GM12878 (cell line): ENCODE measurements at regions not wholly inside any gene's neighbourhood (a gene's known extent, or its start where the extent isn't known, plus 50 kb on each side); places are given as distances from the start of the nearest gene placed in this dataset.

Source experiments
- ATAC-seq: fragments of 200-7000 bp; cut with Tn5 transposase; 3 replicates; pipeline ENCODE4 v1.9.1; 2020; ENCODE audit warnings: mild to moderate bottlenecking, moderate library complexity
- BruUV-seq: library from RNA; stranded (reverse); fragments of 400-500 nt; replicated peaks from 2 replicates; lab custom pipeline; 2021; lab: Mats Ljungman, UMichigan
- CTCF ChIA-PET: fragments of 300-600 bp; sonication (Branson Sonifier 250); formaldehyde crosslinking; extraction: SDS; loops from one replicate; lab custom pipeline; 2021; ENCODE audit warnings: inconsistent platforms; lab: Yijun Ruan, JAX
- POLR2A ChIA-PET: fragments of 350-600 bp; formaldehyde crosslinking; extraction: SDS; loops from one replicate; lab custom pipeline; 2021; ENCODE audit warnings: inconsistent platforms; lab: Charles Lee
- RAD21 ChIA-PET: fragments of 300-600 bp; sonication (Branson Sonifier 250); formaldehyde crosslinking; loops from one replicate; lab custom pipeline; 2023; ENCODE audit warnings: antibody characterized with exemption; ENCODE audit not compliant: unreplicated experiment; lab: Charles Lee
- SMC1A ChIA-PET: fragments of 300-600 bp; sonication (Branson Sonifier 250); formaldehyde crosslinking; loops from one replicate; lab custom pipeline; 2023; ENCODE audit not compliant: unreplicated experiment, uncharacterized antibody; lab: Charles Lee
- DNase-seq: peaks from one replicate; pipeline ENCODE4 v3.0.0-alpha.2; 2011; ENCODE audit warnings: low read depth, low spot score
- FAIRE-seq: peaks from 3 replicates; lab custom pipeline; 2011; peaks lifted over from hg19 to GRCh38; lab: Jason Lieb, UNC
- H2AFZ ChIP-seq: 2 replicates; pipeline ENCODE4 v1.6.0; 2011; ENCODE audit warnings: low read depth, low read length, control low read depth; ENCODE audit not compliant: control insufficient read depth
- H3K27ac ChIP-seq: 2 replicates; pipeline ENCODE4 v1.5.1; 2011; ENCODE audit warnings: control low read depth; ENCODE audit not compliant: control insufficient read depth, insufficient read depth
- H3K27me3 ChIP-seq, 2 experiments: replicated peaks in 1 of 2; 2 replicates each; pipeline versions ENCODE4 v1.6.0 to v1.6.1; 2011; ENCODE audit warnings: low read length in 1 of 2; ENCODE audit not compliant: control insufficient read depth in 2 of 2, insufficient read depth in 2 of 2
- H3K36me3 ChIP-seq, 2 experiments: 2 replicates each; pipeline ENCODE4 v1.5.1; 2011; ENCODE audit warnings: low read length in 1 of 2; ENCODE audit not compliant: control insufficient read depth in 2 of 2, insufficient read depth in 2 of 2
- H3K4me1 ChIP-seq: 2 replicates; pipeline ENCODE4 v1.6.1; 2011; ENCODE audit warnings: mild to moderate bottlenecking, low read length, moderate library complexity, mixed read lengths; ENCODE audit not compliant: control insufficient read depth, insufficient read depth
- H3K4me2 ChIP-seq: 2 replicates; pipeline ENCODE4 v1.6.0; 2011; ENCODE audit warnings: control low read depth; ENCODE audit not compliant: control insufficient read depth, insufficient read depth
- H3K4me3 ChIP-seq: fragments of 200-600 bp; sonication (generic); 2 replicates; pipeline ENCODE4 v1.5.1; 2016
- H3K79me2 ChIP-seq: 2 replicates; pipeline ENCODE4 v1.6.0; 2011; ENCODE audit warnings: low read length; ENCODE audit not compliant: control insufficient read depth, insufficient read depth
- H3K9ac ChIP-seq: 2 replicates; pipeline ENCODE4 v1.8.0; 2011; ENCODE audit warnings: low read length, control low read depth, mixed read lengths; ENCODE audit not compliant: control insufficient read depth, insufficient read depth
- H3K9me3 ChIP-seq: replicated peaks from 3 replicates; pipeline ENCODE4 v1.5.1; 2011; ENCODE audit warnings: mild to moderate bottlenecking, low read length; ENCODE audit not compliant: control insufficient read depth, insufficient read depth
- H4K20me1 ChIP-seq: 2 replicates; pipeline ENCODE4 v1.6.0; 2011; ENCODE audit not compliant: control insufficient read depth, insufficient read depth
- BCLAF1 ChIP-seq: fragments of 450-650 bp; IDR thresholded peaks from 2 replicates; pipeline ENCODE4 v1.6.1; 2017; ENCODE audit warnings: antibody characterized with exemption, mild to moderate bottlenecking, moderate library complexity
- CREB1 ChIP-seq: IDR thresholded peaks from 2 replicates; pipeline ENCODE4 v1.6.1; 2012; ENCODE audit warnings: low read depth, mild to moderate bottlenecking, inconsistent platforms
- ELK1 ChIP-seq: IDR thresholded peaks from 2 replicates; pipeline ENCODE4 v1.6.1; 2012; ENCODE audit warnings: low read depth, low read length, improper control_type of control experiment
- HDGF ChIP-seq: fragments of 450-650 bp; IDR thresholded peaks from 2 replicates; pipeline ENCODE4 v1.6.1; 2016; ENCODE audit warnings: antibody characterized with exemption
- LARP7 ChIP-seq: fragments of 450-650 bp; IDR thresholded peaks from 2 replicates; pipeline ENCODE4 v1.6.1; 2017; ENCODE audit warnings: mild to moderate bottlenecking
- NFYA ChIP-seq: IDR thresholded peaks from 2 replicates; pipeline ENCODE4 v1.6.1; 2011; ENCODE audit warnings: low read depth, mild to moderate bottlenecking, low read length, improper control_type of control experiment, borderline replicate concordance
- NKRF ChIP-seq: fragments of 450-650 bp; conservative IDR thresholded peaks from 2 replicates; pipeline ENCODE4 v1.6.1; 2017; ENCODE audit warnings: mild to moderate bottlenecking, moderate library complexity
- RELB ChIP-seq: fragments of 450-650 bp; IDR thresholded peaks from 2 replicates; pipeline ENCODE4 v1.6.1; 2017; ENCODE audit warnings: low read depth, mild to moderate bottlenecking, moderate library complexity
- RUNX3 ChIP-seq: IDR thresholded peaks from 2 replicates; pipeline ENCODE4 v1.6.1; 2012; ENCODE audit warnings: low read length, inconsistent platforms
- TBL1XR1 ChIP-seq: IDR thresholded peaks from 2 replicates; pipeline ENCODE4 v1.6.1; 2012; ENCODE audit warnings: low read depth, low read length, improper control_type of control experiment
- USF1 ChIP-seq: IDR thresholded peaks from 2 replicates; pipeline ENCODE4 v1.6.1; 2011; ENCODE audit warnings: borderline replicate concordance, low read depth, mild to moderate bottlenecking, moderate library complexity, mixed read lengths, low read length; ENCODE audit not compliant: insufficient read depth; ENCODE audit errors: extremely low read length
- ZBTB33 ChIP-seq: fragments of 450-650 bp; IDR thresholded peaks from 2 replicates; pipeline ENCODE4 v1.6.1; 2017; ENCODE audit warnings: mild to moderate bottlenecking
- ZSCAN29 ChIP-seq: fragments of 450-650 bp; IDR thresholded peaks from 2 replicates; pipeline ENCODE4 v1.6.1; 2017; ENCODE audit warnings: mild to moderate bottlenecking, moderate library complexity
- WGBS: methylation state at CpG from one replicate; pipeline ENCODE4 v1.1.6; 2016; ENCODE audit warnings: low lambda C conversion rate; ENCODE audit not compliant: insufficient replicate concordance, insufficient coverage; ENCODE audit errors: missing lambda C conversion rate; 5-methylcytosine and 5-hydroxymethylcytosine counted together
- in situ Hi-C: fragments of 300-500 bp; cut with MboI; formaldehyde crosslinking; loops from 9 replicates; pipeline ENCODE4 v1.14.3; 2018; ENCODE audit warnings: mixed read lengths
- intact Hi-C: fragments of 100-400 bp; cut with micrococcal nuclease; formaldehyde crosslinking; loops from one replicate; pipeline ENCODE4 v1.14.2; 2022; ENCODE audit not compliant: unreplicated experiment

GRCh38 chr13:89746554-89746953 is 1600.9 kb upstream of the MIR17HG start:
- H2AFZ ChIP-seq = no peak overlapping the region
- TF ChIP-seq NFYA (no peak), RUNX3 (no peak), TBL1XR1 (no peak), USF1 (no peak), BCLAF1 (no peak), ZSCAN29 (no peak), ELK1 (no peak), CREB1 (no peak), NKRF (no peak), HDGF (no peak), RELB (no peak), LARP7 (no peak), ZBTB33 (no peak)

More at GRCh38 chr13:89746554-89746953, 1600.9 kb upstream of the MIR17HG start:
- no peaks in the 10 kb centered on the region for H4K20me1 ChIP-seq
- ChIA-PET POLR2A (no interaction called here), SMC1A (no interaction called here), CTCF (no interaction called here), RAD21 (no interaction called here)
- 0% methylated on average over 2 of the region's 2 CpGs for WGBS
- no peaks in the 10 kb centered on the region for H3K9me3 ChIP-seq
- BruUV-seq = no TSS peak
- intact Hi-C loops (no loop called here), in situ Hi-C loops (no loop called here)
- H3K4me3 ChIP-seq = no peak overlapping the region
- no peak for FAIRE-seq
- H3K79me2 ChIP-seq = no peaks in the 10 kb centered on the region
- H3K4me2 ChIP-seq = no peak overlapping the region
- H3K9ac ChIP-seq = no peak overlapping the region
- H3K4me1 ChIP-seq = no peaks in the 10 kb centered on the region
- DNase-seq = no peak
- H3K27ac ChIP-seq = no peak overlapping the region
- no peak for ATAC-seq
- no peaks in the 10 kb centered on the region for H3K36me3 ChIP-seq
- H3K27me3 ChIP-seq = no peaks in the 10 kb centered on the region
